Stimulated activated CD4-positive, alpha-beta T cell treated with anti-CD3 and anti-CD28 coated beads, Interleukin-4, amount 100 ng/mL, for 48 hours (primary cell): ENCODE measurements at regions not wholly inside any gene's neighbourhood (a gene's known extent, or its start where the extent isn't known, plus 50 kb on each side); places are given as distances from the start of the nearest gene placed in this dataset.
"Not testable (repeated sequence)": the region's sequence is repeated elsewhere in the genome, so short reads cannot be mapped to it uniquely, and the experiment has no call there.

ENCODE experiments used
- DNase-seq, 2 donors: peaks; one replicate each; pipeline ENCODE4 v3.0.0-alpha.2; 2020; ENCODE audit warnings: low read depth in 2 of 2

DNA sequence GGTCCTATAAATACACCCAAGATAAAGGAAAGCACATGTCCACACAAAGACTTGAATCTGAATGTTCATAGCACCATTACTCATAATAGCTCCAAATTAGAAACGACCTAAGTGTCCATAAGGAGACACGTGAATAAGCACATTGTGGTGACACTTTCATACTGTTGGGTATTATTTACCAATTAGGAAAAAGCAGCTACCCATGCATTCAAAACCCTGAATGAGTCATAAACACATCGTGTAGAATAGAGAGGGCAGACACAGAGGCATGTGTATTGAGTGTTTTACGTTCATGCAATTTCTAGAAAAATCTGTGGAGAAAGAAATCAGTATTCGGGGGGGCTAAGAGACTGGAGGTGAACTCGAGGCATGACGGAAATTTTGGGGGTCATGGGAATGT, 396.7 kb downstream of the THBS2 start:
- no peak for DNase-seq

DNA sequence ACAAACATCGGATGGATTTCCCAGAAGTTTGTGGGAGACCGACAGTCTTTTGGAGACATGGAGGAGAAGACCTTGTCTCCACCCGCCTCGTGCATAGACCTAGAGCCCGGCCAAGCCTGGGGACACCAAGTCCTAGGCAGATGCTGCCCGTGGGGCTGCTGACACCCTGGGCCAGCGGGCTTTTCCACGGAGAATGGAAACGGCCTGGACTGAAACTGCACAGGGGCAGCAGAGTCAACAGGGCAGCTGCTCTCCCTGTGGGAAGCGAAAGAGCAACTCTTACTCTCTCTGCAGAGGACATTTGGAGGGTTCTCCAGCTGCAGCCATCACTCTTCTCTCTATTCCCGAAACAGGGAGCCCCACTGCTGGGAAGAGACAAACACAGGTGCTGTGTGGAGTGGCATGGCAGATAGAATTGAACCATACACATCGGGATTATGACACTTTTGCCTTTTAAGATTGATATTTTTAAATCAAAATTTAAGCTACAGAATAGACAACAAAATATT, 401.2 kb downstream of the THBS2 start:
- DNase-seq: no peak

GRCh38 chr6:168851460-168852375, 401.9 kb downstream of the THBS2 start:
- no peak for DNase-seq

DNA sequence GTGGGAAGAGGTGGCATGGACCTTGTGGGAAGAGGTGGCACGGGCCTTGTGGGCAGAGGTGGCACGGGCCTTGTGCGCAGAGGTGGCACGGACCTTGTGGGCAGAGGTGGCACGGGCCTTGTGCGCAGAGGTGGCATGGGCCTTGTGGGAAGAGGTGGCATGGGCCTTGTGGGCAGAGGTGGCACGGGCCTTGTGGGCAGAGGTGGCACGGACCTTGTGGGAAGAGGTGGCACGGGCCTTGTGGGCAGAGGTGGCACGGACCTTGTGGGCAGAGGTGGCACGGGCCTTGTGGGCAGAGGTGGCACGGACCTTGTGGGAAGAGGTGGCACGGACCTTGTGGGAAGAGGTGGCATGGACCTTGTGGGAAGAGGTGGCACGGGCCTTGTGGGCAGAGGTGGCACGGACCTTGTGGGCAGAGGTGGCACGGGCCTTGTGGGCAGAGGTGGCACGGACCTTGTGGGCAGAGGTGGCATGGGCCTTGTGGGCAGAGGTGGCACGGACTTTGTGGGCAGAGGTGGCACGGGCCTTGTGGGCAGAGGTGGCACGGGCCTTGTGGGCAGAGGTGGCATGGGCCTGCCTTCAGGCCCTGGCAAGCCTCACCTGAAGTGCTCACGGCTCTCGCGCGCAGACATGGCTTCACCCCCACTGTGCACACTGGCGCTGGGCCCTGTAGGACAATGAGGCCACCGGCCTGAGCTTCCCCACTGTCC, 403.5 kb downstream of the THBS2 start:
- not testable (repeated sequence) for DNase-seq

GRCh38 chr6:168849459-168849858, 404.2 kb downstream of the THBS2 start:
- no peak for DNase-seq

- no peak for DNase-seq
Measured at GRCh38 chr6:168848797-168849196, 404.8 kb downstream of the THBS2 start.

DNA sequence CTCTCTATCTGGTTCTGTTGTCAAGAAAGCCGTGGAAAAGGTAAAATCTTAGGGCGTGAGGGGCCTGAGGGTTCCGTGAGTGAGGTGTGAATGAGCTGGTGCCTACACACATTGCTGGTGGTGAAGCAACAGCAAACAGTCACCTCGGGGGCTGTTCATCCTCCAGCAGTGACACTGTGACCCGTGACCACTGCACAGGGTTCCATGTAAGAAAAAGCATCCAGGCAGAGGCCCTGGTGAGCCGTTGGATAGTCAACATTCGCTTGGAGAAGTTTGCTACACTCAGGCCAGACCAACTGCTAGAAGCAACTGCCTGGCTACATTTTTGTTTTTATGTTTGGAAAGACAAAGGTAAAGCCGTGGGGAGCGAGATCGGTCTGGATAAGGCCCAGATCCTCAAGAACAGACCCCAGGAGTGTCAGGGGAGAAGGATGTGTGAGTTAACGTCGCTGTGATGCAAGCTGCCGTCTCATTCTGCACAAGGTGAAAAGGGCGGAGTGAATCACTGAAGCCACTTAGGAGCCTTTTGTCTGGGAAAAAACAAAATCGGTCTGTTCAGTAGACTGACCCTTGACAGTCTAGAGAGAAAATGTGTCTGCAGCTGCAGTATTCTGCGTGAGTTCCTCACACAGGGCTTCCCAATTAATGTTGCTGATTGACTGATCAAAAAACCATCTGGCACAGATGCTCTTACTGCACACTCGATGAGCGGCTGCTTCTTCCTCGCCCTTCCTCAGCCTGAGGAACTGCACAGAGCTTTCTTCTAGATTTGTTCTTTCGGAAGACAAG, 404.0 kb downstream of the SMOC2 start:
- DNase-seq: no peak

DNA sequence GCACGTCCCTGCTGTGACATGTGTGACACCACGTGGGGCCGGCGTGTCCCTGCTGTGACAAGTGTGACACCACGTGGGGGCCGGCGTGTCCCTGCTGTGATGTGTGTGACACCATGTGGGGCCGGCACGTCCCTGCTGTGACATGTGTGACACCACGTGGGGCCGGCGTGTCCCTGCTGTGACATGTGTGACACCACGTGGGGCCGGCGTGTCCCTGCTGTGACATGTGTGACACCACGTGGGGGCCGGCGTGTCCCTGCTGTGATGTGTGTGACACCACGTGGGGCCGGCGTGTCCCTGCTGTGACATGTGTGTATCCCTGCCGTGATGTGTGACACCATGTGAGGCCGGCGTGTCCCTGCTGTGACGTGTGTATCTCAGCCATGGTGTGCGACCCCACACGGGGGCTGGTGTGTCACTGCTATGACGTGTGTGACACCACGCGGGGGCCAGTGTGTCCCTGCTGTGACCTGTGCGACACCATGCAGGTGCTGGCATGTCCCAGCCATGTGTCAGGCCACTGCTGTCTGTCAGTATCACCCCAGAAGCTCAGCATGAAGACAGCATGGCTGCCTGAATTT, 401.7 kb downstream of the SMOC2 start:
- DNase-seq: not testable (repeated sequence)

DNA sequence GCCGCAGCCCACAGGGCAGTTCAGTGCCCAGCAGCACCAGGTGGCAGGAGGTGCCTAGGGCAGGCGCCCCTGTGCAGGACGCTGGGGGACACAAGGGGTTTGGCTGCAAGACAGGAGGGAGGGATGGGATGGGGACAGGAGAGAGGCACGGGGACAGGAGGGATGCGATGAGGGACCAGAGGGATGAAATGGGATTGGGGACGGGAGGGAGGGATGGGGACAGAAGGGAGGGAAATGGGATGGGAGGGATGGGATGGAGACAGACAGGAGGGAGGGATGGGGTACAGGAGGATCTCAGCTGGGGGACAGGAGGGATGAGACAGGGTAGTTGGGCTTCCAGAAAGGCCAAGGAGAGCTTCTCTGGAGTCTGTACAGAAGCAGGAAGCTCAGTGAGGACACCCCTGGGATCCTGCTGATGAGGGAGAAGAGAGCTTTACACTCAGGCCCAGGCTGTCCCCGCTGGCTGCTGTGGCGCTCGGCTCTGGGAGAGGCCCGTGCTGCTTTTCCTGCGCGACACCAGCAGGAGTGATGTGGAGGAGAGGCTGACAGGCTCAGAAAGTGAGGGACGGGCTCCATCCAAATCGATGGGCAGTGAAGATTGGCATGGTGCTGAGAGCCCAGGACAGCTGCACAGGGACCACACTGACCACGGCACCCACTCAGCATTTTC, 400.8 kb downstream of the SMOC2 start:
- no peak for DNase-seq

- DNase-seq: not testable (repeated sequence)
Measured at GRCh38 chr6:168840932-168841331, 399.9 kb downstream of the SMOC2 start.

DNA sequence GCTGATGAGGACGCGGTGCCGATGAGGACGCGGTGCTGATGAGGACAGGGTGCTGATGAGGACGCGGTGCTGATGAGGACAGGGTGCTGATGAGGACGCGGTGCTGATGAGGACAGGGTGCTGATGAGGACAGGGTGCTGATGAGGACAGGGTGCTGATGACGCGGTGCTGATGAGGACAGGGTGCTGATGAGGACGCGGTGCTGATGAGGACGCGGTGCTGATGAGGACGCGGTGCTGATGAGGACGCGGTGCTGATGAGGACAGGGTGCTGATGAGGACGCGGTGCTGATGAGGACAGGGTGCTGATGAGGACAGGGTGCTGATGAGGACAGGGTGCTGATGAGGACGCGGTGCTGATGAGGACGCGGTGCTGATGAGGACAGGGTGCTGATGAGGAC, 399.3 kb downstream of the SMOC2 start:
- DNase-seq: not testable (repeated sequence)

GRCh38 chr6:168838037-168838399, 397.0 kb downstream of the SMOC2 start:
- no peak for DNase-seq

DNA sequence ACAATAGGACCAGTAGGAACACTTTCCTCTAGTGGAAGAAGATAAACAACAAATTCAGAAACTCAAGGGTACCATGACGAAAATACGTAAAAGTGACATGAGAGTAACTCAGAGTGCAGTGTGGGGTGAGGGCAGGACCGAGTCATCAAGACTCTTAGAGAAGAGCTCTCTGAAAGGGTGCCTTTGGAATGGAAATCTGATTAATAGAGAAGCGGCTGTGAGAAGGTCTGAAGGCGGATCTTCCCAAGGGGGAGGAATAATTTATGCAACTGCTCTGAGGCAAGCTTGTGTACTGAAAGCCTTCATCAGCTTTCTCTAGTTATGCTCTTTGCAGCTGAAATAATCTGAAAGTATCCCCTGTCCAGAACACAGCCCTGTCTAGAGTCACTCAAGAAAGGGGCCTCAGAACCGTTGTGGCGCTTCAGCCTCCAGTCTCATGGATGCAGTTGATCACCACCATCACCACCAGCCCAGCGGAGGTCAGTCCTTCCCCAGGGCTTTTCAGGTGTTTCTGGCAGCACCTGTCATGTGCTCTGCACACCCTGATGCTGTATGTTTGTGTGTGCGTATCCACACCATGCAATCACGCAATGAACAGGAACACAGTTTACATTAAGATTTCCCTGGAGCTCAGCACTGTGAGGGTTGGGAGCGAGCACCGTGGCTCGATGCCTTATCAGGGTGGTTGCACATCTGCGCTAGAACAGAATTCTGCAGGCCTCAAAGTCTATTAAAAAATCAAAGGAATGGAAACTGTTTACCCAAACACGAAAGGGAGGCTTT, 396.5 kb downstream of the SMOC2 start:
- no peak for DNase-seq

DNA sequence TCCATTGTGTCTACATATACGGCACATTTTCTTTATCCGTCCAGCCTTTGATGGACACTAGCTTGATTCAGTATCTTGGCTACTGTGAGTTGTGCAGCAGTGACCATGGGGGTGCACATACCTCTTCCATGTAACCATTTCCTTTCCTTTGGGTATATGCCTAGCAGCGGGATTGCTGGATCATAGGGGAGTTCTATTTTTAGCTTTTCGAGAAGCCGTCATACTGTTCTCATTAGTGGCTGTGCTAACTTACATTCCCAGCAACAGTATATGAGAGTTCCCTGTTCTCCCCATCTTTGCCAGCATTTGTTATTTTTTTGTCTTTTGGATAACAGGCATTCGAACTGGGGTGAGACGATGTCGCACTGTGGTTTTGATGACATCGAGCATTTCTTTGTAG, 395.0 kb downstream of the SMOC2 start:
- no peak for DNase-seq

DNA sequence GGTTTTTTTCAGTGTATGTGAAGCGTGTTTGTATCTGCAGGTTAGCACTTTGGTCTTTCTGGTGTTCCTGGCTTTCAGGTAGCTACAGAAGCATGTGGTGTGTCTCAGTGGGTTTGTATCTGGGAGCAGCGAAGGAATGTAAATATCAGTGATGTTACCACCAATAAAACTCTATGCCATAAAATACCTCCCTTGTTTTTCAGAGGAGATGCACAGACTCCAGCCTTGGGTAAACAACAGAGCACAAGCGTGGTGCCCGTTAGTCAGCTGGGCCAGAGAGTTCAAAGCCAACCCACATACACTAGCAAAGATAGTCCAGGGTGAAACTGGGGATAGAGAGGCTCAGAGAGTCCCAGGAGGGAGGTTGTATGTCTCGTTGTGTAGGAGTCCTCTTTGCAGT, 393.8 kb downstream of the SMOC2 start:
- DNase-seq: no peak

GRCh38 chr6:168834042-168834587, 393.1 kb downstream of the SMOC2 start:
- DNase-seq: no peak

DNA sequence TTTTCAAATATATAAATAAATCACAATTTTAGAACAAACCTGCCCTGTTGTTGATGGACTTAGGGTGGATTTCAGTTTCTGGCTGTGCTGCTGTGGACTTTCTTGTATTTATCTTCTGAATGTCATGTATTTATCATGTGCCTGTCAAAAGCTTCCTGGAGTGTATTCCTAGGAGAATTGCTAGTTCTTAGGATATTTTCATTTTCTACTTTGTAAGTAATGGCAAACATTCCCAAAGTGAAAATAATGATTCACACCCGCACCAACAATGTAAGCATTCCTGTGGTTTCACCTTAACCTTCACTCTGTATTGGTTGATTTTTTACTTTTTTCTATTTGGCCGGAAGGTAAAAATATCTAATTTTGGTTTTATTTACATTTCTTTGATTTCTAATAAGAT, 387.8 kb downstream of the SMOC2 start:
- no peak for DNase-seq

GRCh38 chr6:168828035-168828434, 387.1 kb downstream of the SMOC2 start:
- DNase-seq: no peak

DNA sequence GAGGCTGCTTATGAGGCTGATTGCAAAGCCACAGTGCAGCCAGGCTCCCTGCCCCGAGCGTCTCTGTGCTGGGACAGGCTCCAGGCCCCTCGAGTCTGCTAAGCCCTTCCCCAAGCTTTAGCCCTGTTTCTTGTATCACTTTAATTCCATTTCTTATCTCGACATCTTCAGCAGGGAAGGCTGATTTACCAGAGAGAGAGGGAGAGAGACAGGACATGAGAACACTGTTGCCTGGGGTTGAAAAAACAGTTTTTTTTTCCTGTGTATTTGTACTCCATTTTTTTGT, 386.5 kb downstream of the SMOC2 start:
- no peak for DNase-seq
